ENCODE measurements at regions not wholly inside any gene's neighbourhood (a gene's known extent, or its start where the extent isn't known, plus 50 kb on each side); places are given as distances from the start of the nearest gene placed in this dataset.
A peak's percentile ranks its signal among the peaks of the same experiment; 100 is the strongest.

GRCh38 chr5:167736992-167737391, 554.5 kb upstream of the WWC1 start:
- DNase-seq (ENCODE audit: insufficient read length, low spot score) (no peak), FAIRE-seq (no peak)
- TF ChIP-seq POLR2A (IDR thresholded peaks at IDR 0.05; ENCODE audit: low read depth, low read length): no peak

- FAIRE-seq (peak; percentile 61), DNase-seq (ENCODE audit: insufficient read length, low spot score) (peak; percentile 19)
- TF ChIP-seq POLR2A (IDR thresholded peaks at IDR 0.05; ENCODE audit: low read depth, low read length): no peak
These were observed 547.6 kb upstream of the WWC1 start for GRCh38 chr5:167743695-167744464.

- no peak for TF ChIP-seq POLR2A (IDR thresholded peaks at IDR 0.05; ENCODE audit: low read depth, low read length)
- no peak for FAIRE-seq
These were observed 545.6 kb upstream of the WWC1 start for GRCh38 chr5:167745868-167746267.

GRCh38 chr5:167750586-167750985, 540.9 kb upstream of the WWC1 start:
- no peak for TF ChIP-seq POLR2A (IDR thresholded peaks at IDR 0.05; ENCODE audit: low read depth, low read length)
- DNase-seq (ENCODE audit: insufficient read length, low spot score) (no peak), FAIRE-seq (no peak)

More at GRCh38 chr5:167745868-167746267, 545.6 kb upstream of the WWC1 start:
- DNase-seq (ENCODE audit: insufficient read length, low spot score): no peak

GRCh38 chr5:167752936-167753335, 538.5 kb upstream of the WWC1 start:
- FAIRE-seq: no peak

GRCh38 chr5:167753725-167754490, 537.5 kb upstream of the WWC1 start:
- no peak for TF ChIP-seq POLR2A (IDR thresholded peaks at IDR 0.05; ENCODE audit: low read depth, low read length)
- FAIRE-seq: no peak
- DNase-seq (ENCODE audit: insufficient read length, low spot score): no peak

More at GRCh38 chr5:167752936-167753335, 538.5 kb upstream of the WWC1 start:
- DNase-seq (ENCODE audit: insufficient read length, low spot score): no peak
- no peak for TF ChIP-seq POLR2A (IDR thresholded peaks at IDR 0.05; ENCODE audit: low read depth, low read length)

GRCh38 chr5:167754501-167755021, 536.9 kb upstream of the WWC1 start:
- peak; percentile 93 for FAIRE-seq
- TF ChIP-seq POLR2A (IDR thresholded peaks at IDR 0.05; ENCODE audit: low read depth, low read length): no peak

GRCh38 chr5:167755420-167755819, 536.0 kb upstream of the WWC1 start:
- no peak for TF ChIP-seq POLR2A (IDR thresholded peaks at IDR 0.05; ENCODE audit: low read depth, low read length)
- FAIRE-seq (no peak), DNase-seq (ENCODE audit: insufficient read length, low spot score) (no peak)

More at GRCh38 chr5:167754501-167755021, 536.9 kb upstream of the WWC1 start:
- DNase-seq (ENCODE audit: insufficient read length, low spot score): peak; percentile 56

- DNase-seq (ENCODE audit: insufficient read length, low spot score) (peak; percentile 40), FAIRE-seq (peak; percentile 65)
- no peak for TF ChIP-seq POLR2A (IDR thresholded peaks at IDR 0.05; ENCODE audit: low read depth, low read length)
These were observed 532.2 kb upstream of the WWC1 start for GRCh38 chr5:167759057-167759821.

GRCh38 chr5:167763772-167764171, 527.7 kb upstream of the WWC1 start:
- TF ChIP-seq POLR2A (IDR thresholded peaks at IDR 0.05; ENCODE audit: low read depth, low read length): no peak
- no peak for DNase-seq (ENCODE audit: insufficient read length, low spot score)
- no peak for FAIRE-seq

GRCh38 chr5:167764641-167765289, 526.7 kb upstream of the WWC1 start:
- FAIRE-seq (no peak), DNase-seq (ENCODE audit: insufficient read length, low spot score) (no peak)
- TF ChIP-seq POLR2A (IDR thresholded peaks at IDR 0.05; ENCODE audit: low read depth, low read length): no peak

GRCh38 chr5:167765352-167765751, 526.1 kb upstream of the WWC1 start:
- FAIRE-seq: no peak
- no peak for TF ChIP-seq POLR2A (IDR thresholded peaks at IDR 0.05; ENCODE audit: low read depth, low read length)
- DNase-seq (ENCODE audit: insufficient read length, low spot score): no peak

- no peak for FAIRE-seq
- no peak for DNase-seq (ENCODE audit: insufficient read length, low spot score)
- no peak for TF ChIP-seq POLR2A (IDR thresholded peaks at IDR 0.05; ENCODE audit: low read depth, low read length)
These were observed 524.5 kb upstream of the WWC1 start for GRCh38 chr5:167766957-167767356.

Data from H54 (cell line).